ENCODE measurements at regions not wholly inside any gene's neighbourhood (a gene's known extent, or its start where the extent isn't known, plus 50 kb on each side); places are given as distances from the start of the nearest gene placed in this dataset.

- H3K27ac ChIP-seq, result no peak overlapping the region
- no peak overlapping the region for H3K4me3 ChIP-seq
- DNase-seq (ENCODE audit: low read depth in 1 of 2, low spot score in 1 of 2), result peak in 1 of 2 donors; percentile 24
- H3K27me3 ChIP-seq, result no peaks in the 10 kb centered on the region
- TF ChIP-seq CTCF (IDR thresholded peaks at IDR 0.05; ENCODE audit: low read depth, low read length), result no peak
- no peaks in the 10 kb centered on the region for H3K9me3 ChIP-seq (ENCODE audit: low read depth)
- H3K36me3 ChIP-seq, result no peaks in the 10 kb centered on the region
- H3K4me1 ChIP-seq (ENCODE audit: low read depth), result no peaks in the 10 kb centered on the region
Measured at GRCh38 chr14:26187996-26188620, 409.7 kb downstream of the NOVA1 start.

DNA sequence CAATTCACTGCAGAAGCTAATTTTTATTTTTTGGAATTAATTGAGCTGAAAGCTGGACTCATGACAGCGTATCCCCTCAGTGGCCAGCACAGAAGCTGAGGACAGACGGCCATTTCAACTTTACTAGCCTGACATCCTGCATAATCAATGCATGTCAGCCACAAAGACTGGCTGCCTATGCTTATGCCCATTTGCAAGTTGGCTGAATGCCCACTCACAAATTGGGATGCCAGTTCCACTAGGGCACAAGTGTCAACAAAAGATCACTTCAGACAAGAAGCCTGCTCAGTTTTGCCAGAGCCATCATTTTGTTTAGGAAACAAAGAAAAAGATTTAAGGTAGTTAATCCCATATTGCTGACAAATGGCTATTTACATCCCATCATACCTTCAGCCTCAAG lies 417.6 kb downstream of the NOVA1 start:
- Histone ChIP-seq H3K27ac (no peak overlapping the region), H3K9me3 (ENCODE audit: low read depth) (no peaks in the 10 kb centered on the region), H3K4me1 (ENCODE audit: low read depth) (no peaks in the 10 kb centered on the region), H3K27me3 (no peaks in the 10 kb centered on the region), H3K36me3 (no peaks in the 10 kb centered on the region), H3K4me3 (no peak overlapping the region)
- no peak for DNase-seq (ENCODE audit: low read depth in 1 of 2, low spot score in 1 of 2)
- no peak for TF ChIP-seq CTCF (IDR thresholded peaks at IDR 0.05; ENCODE audit: low read depth, low read length)

DNA sequence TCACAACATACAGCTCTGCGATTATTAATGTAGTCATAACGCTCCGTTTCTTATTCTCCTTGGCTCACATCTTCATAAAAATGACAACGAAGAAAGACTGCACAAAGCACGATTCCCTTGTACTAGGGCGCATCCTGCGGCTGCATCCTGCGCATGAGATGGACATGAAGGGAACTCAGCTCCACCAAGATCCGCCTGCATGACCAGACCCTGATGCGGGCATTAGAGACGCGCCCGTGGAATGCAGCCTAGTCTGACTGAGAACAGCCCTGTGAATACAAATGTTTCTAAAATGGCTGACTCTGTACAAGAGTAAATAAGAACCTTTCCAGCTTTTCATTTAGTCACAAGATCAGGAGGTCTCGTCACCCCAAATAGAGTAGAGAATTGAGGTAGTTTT lies 422.2 kb downstream of the NOVA1 start:
- Histone ChIP-seq H3K36me3 (no peaks in the 10 kb centered on the region), H3K4me1 (ENCODE audit: low read depth) (no peaks in the 10 kb centered on the region), H3K27me3 (peaks cover 3% of the 10 kb centered on the region), H3K27ac (no peak overlapping the region), H3K9me3 (ENCODE audit: low read depth) (no peaks in the 10 kb centered on the region), H3K4me3 (no peak overlapping the region)
- DNase-seq (ENCODE audit: low read depth in 1 of 2, low spot score in 1 of 2), result peak in 1 of 2 donors; percentile 2
- no peak for TF ChIP-seq CTCF (IDR thresholded peaks at IDR 0.05; ENCODE audit: low read depth, low read length)

- Histone ChIP-seq H3K9me3 (ENCODE audit: low read depth) (no peaks in the 10 kb centered on the region), H3K27me3 (peaks cover 3% of the 10 kb centered on the region), H3K27ac (no peak overlapping the region), H3K4me1 (ENCODE audit: low read depth) (no peaks in the 10 kb centered on the region), H3K36me3 (no peaks in the 10 kb centered on the region), H3K4me3 (no peak overlapping the region)
- DNase-seq (ENCODE audit: low read depth in 1 of 2, low spot score in 1 of 2), result no peak
- no peak for TF ChIP-seq CTCF (IDR thresholded peaks at IDR 0.05; ENCODE audit: low read depth, low read length)
Measured at GRCh38 chr14:26174395-26174794, 423.4 kb downstream of the NOVA1 start.

DNA sequence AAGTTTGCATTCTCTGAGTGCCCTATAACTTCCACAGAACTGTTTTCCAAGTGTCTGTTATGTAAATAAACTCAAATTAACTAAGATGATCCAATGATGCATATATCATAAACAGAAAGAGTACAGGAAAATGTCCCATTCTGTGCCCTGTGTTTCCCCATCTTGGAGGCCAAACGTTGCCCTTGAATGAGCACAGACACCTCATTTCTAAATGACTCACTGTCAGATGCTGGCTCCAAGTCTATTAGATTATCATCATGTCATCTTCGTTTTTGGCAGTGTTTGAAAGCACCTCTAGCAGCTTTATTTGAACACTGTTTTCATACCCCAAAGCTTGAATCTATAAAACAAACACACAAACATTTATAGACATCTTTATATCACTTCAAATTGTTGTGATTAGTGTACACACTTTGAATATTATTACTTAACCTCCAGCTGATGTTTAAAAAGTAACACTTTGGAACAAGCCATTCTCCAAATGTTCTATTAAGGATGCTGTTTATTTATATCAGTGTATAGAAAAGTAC lies 424.2 kb downstream of the NOVA1 start:
- peaks cover 3% of the 10 kb centered on the region for H3K27me3 ChIP-seq
- no peak for TF ChIP-seq CTCF (IDR thresholded peaks at IDR 0.05; ENCODE audit: low read depth, low read length)

More for the DNA sequence above, 424.2 kb downstream of the NOVA1 start:
- H3K9me3 ChIP-seq (ENCODE audit: low read depth), result no peaks in the 10 kb centered on the region
- no peaks in the 10 kb centered on the region for H3K4me1 ChIP-seq (ENCODE audit: low read depth)
- H3K27ac ChIP-seq, result no peak overlapping the region
- no peak overlapping the region for H3K4me3 ChIP-seq
- DNase-seq (ENCODE audit: low read depth in 1 of 2, low spot score in 1 of 2), result no peak
- H3K36me3 ChIP-seq, result no peaks in the 10 kb centered on the region
